Fibroblast of skin of abdomen (primary cell): ENCODE measurements at regions not wholly inside any gene's neighbourhood (a gene's known extent, or its start where the extent isn't known, plus 50 kb on each side); places are given as distances from the start of the nearest gene placed in this dataset.

Experiments used
- DNase-seq: peaks from one replicate; pipeline ENCODE4 v3.0.0-alpha.2; 2013

- DNase-seq = peak; percentile 45
These were observed 56.7 kb upstream of the RAB38 start for GRCh38 chr11:88231894-88232482.

- DNase-seq = no peak
These were observed 54.1 kb upstream of the RAB38 start for GRCh38 chr11:88229303-88229702.
